ENCODE measurements at regions not wholly inside any gene's neighbourhood (a gene's known extent, or its start where the extent isn't known, plus 50 kb on each side); places are given as distances from the start of the nearest gene placed in this dataset.

- no peak for DNase-seq
- peaks cover 2% of the 10 kb centered on the region for H3K4me1 ChIP-seq (ENCODE audit: insufficient read depth)
- intact Hi-C loops (cut with DNase I) = no loop called here
- no peak overlapping the region for H3K27ac ChIP-seq
- no peak overlapping the region for H3K4me3 ChIP-seq
- no peaks in the 10 kb centered on the region for H3K9me3 ChIP-seq
- no peak for TF ChIP-seq CTCF (IDR thresholded peaks at IDR 0.05)
- TF ChIP-seq POLR2A (IDR thresholded peaks at IDR 0.05) = no peak
- no peak for TF ChIP-seq EP300 (IDR thresholded peaks at IDR 0.05)
- H3K36me3 ChIP-seq = no peaks in the 10 kb centered on the region
- WGBS, 3 donors = 90 to 93% (median 90%) methylated on average over 5 of the region's 5 CpGs
- no peaks in the 10 kb centered on the region for H3K27me3 ChIP-seq
These were observed 144.3 kb downstream of the KCNE4 start for GRCh38 chr2:223196331-223196730.

DNA sequence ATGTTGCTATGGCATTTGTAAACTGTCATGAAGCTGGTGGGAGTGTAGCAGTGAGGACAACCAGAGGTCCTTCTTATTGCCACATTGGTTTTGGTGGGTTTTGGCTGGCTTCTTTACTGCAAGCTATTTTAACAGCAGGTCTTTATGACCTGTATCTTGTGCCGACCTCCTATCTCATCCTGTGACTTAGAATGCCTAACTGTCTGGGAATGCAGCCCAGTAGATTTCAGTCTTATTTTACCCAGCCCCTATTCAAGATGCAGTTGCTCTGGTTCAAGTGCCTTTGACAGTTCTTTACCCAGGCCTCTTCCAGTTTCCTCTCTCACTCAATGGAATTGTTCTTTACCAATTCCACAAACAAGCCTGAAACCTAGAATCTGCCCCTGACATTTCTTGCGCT, 145.1 kb downstream of the KCNE4 start:
- no peak for DNase-seq
- Histone ChIP-seq H3K4me3 (no peak overlapping the region), H3K4me1 (ENCODE audit: insufficient read depth) (peaks cover 2% of the 10 kb centered on the region), H3K36me3 (no peaks in the 10 kb centered on the region), H3K27me3 (no peaks in the 10 kb centered on the region), H3K9me3 (no peaks in the 10 kb centered on the region), H3K27ac (no peak overlapping the region)
- TF ChIP-seq CTCF (IDR thresholded peaks at IDR 0.05) = no peak
- TF ChIP-seq POLR2A (IDR thresholded peaks at IDR 0.05) = no peak
- intact Hi-C loops (cut with DNase I) = no loop called here
- 45 to 50% (median 50%) methylated on average over 2 of the region's 2 CpGs for WGBS, 3 donors

DNA sequence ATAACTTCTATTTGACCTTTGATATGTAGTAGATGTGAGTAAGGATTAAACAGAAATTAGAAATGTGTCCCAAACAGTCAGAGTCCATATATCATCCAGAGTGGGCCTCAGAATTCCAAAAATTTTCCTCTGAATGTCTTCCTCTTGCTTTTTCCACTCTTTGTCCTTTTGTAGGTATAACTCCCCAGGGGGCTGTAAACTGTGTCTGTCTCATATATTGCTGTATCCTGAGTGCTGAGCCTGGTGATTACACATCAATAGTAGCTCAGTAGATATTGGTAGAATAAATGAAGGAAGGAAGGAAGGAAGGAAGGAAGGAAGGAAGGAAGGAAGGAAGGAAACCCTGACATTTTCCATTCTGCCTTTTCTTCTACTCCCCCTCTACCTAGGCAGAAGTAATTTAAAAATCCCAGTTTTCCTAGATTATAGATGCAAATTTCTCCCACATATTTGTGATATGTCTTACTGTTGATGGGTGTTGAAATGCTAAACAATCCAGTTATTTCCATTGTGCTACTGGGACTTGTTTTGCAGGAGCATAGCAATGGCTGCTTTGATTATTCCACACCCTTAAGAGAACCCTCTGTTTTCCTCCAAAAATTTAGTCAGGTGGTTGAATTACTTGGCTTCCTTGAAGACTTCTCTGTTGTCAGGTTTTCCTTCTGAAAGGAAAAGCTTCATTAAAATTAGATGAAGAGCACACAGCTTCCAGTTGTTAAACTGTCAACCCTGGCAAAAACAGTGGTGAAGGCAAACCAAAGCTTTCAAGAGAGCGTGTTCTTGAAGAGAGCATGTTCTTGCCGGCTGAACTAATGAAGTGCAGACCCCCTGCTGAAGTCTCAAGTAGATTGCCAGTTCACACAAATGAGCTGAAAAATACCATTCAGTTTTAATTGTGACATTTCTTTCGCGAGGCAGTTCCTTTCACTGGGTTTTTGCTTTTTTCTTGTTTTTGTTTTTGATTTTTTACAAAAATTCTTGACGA, 147.8 kb downstream of the KCNE4 start:
- no peak for DNase-seq
- Histone ChIP-seq H3K27me3 (no peaks in the 10 kb centered on the region), H3K9me3 (no peaks in the 10 kb centered on the region), H3K36me3 (no peaks in the 10 kb centered on the region), H3K4me1 (ENCODE audit: insufficient read depth) (peaks cover 8% of the 10 kb centered on the region), H3K4me3 (no peak overlapping the region), H3K27ac (no peak overlapping the region)
- intact Hi-C loops (cut with DNase I) = no loop called here
- TF ChIP-seq CTCF (IDR thresholded peaks at IDR 0.05) (no peak), POLR2A (IDR thresholded peaks at IDR 0.05) (no peak), EP300 (IDR thresholded peaks at IDR 0.05) (no peak)
- 30 to 62% (median 33%) methylated on average over 5 of the region's 5 CpGs for WGBS, 3 donors

DNA sequence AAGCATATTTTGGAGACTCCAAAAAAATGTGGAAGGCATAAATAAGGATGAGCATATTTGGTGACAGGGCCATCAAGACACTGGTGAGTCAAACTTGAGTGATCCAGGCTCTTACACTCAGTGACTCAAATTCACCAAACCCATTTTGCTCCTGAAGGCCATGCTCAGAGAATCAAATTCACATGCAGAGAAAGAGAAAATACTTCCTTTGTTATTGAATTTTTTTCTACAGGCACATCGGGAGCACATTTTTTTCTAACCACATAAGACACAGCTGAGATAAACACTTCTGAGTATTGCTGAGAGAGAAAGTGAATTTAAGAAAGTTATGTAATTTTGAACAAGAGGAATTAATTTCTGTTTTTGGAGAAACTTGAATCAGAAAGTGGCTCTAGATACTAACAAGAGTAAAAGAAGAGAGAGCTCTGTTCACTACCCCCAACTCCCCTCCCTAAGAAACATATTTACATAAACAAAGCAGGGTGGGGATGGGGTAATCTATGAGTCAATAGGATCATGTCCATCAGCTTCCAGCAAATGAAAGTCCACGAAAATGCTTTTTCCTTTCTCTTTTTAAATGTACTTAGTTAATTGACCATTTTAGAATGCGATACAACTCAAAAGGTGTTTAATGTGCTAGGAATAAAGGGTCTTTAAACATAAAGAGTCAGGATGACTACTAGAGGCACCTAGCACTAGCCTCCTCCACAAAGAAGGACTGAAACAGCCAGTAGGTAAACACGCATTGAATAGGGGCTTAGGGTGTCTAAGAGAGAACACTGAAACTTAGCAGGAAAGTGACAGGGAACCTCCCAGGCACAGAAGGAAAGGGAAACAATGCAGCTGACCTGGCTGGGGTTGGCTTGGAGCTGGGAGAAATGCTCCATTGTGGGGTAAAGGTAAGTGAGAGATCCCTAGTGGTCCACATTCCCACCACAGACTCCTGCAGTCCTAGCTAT, 152.3 kb downstream of the KCNE4 start:
- TF ChIP-seq CTCF (IDR thresholded peaks at IDR 0.05) (no peak), EP300 (IDR thresholded peaks at IDR 0.05) (no peak), POLR2A (IDR thresholded peaks at IDR 0.05) (no peak)
- Histone ChIP-seq H3K4me1 (ENCODE audit: insufficient read depth) (peaks cover 8% of the 10 kb centered on the region), H3K27me3 (no peaks in the 10 kb centered on the region), H3K4me3 (no peak overlapping the region), H3K36me3 (no peaks in the 10 kb centered on the region), H3K9me3 (peaks cover 0 to 3% of the 10 kb centered on the region in 2 donors), H3K27ac (peak overlapping the region in 1 of 2 donors; percentile 8)
- DNase-seq = no peak
- 29 to 43% (median 35%) methylated on average over 4 of the region's 4 CpGs for WGBS, 3 donors
- intact Hi-C loops (cut with DNase I) = no loop called here
